WERI-Rb-1 (cell line): ENCODE measurements at regions not wholly inside any gene's neighbourhood (a gene's known extent, or its start where the extent isn't known, plus 50 kb on each side); places are given as distances from the start of the nearest gene placed in this dataset.

Experiments
- DNase-seq: peaks from one replicate; pipeline ENCODE4 v3.0.0-alpha.2; 2020
- H3K27ac ChIP-seq: fragments of 250-450 bp; sonication (Bioruptor Pico); 2 replicates; pipeline ENCODE4 v1.5.1; 2020; ENCODE audit warnings: mild to moderate bottlenecking, moderate library complexity
- H3K27me3 ChIP-seq: fragments of 250-450 bp; sonication (Bioruptor Pico); 2 replicates; pipeline ENCODE4 v1.5.1; 2021; ENCODE audit warnings: mild to moderate bottlenecking, low read depth, moderate library complexity; ENCODE audit not compliant: insufficient read depth, severe bottlenecking
- H3K36me3 ChIP-seq: fragments of 250-450 bp; sonication (Bioruptor Pico); 2 replicates; pipeline ENCODE4 v1.5.1; 2020; ENCODE audit warnings: mild to moderate bottlenecking, moderate library complexity
- H3K4me3 ChIP-seq: 2 replicates; pipeline ENCODE4 v1.5.1; 2011; ENCODE audit warnings: low read depth, mild to moderate bottlenecking, control low read depth, low read length
- H3K9me3 ChIP-seq: fragments of 250-450 bp; sonication (Bioruptor Pico); 2 replicates; pipeline ENCODE4 v1.5.1; 2021; ENCODE audit warnings: mild to moderate bottlenecking, moderate library complexity; ENCODE audit not compliant: severe bottlenecking
- CTCF ChIP-seq: IDR thresholded peaks from 2 replicates; pipeline ENCODE4 v1.5.1; 2011; ENCODE audit warnings: low read depth, mild to moderate bottlenecking, control low read depth, inconsistent platforms, low read length

GRCh38 chr2:236773206-236773605 is 203.6 kb downstream of the ACKR3 start:
- no peaks in the 10 kb centered on the region for H3K9me3 ChIP-seq

GRCh38 chr2:236774171-236774570 is 204.5 kb downstream of the ACKR3 start:
- Histone ChIP-seq H3K4me3 (no peak overlapping the region), H3K36me3 (no peaks in the 10 kb centered on the region), H3K27ac (no peak overlapping the region), H3K9me3 (no peaks in the 10 kb centered on the region), H3K27me3 (no peaks in the 10 kb centered on the region)
- TF ChIP-seq CTCF: no peak
- DNase-seq: no peak

More at GRCh38 chr2:236773206-236773605, 203.6 kb downstream of the ACKR3 start:
- no peak overlapping the region for H3K27ac ChIP-seq
- no peaks in the 10 kb centered on the region for H3K27me3 ChIP-seq
- H3K36me3 ChIP-seq: no peaks in the 10 kb centered on the region
- no peak for DNase-seq
- TF ChIP-seq CTCF: no peak
- no peak overlapping the region for H3K4me3 ChIP-seq

GRCh38 chr2:236775511-236775910 is 205.9 kb downstream of the ACKR3 start:
- H3K27ac ChIP-seq: no peak overlapping the region
- H3K4me3 ChIP-seq: no peak overlapping the region
- no peaks in the 10 kb centered on the region for H3K36me3 ChIP-seq
- TF ChIP-seq CTCF: no peak
- H3K9me3 ChIP-seq: no peaks in the 10 kb centered on the region
- DNase-seq: no peak
- no peaks in the 10 kb centered on the region for H3K27me3 ChIP-seq

GRCh38 chr2:236776206-236776605 is 206.6 kb downstream of the ACKR3 start:
- TF ChIP-seq CTCF: no peak
- Histone ChIP-seq H3K9me3 (no peaks in the 10 kb centered on the region), H3K36me3 (no peaks in the 10 kb centered on the region), H3K4me3 (no peak overlapping the region), H3K27ac (no peak overlapping the region), H3K27me3 (no peaks in the 10 kb centered on the region)
- no peak for DNase-seq

- Histone ChIP-seq H3K27ac (no peak overlapping the region), H3K36me3 (no peaks in the 10 kb centered on the region), H3K27me3 (no peaks in the 10 kb centered on the region), H3K4me3 (no peak overlapping the region), H3K9me3 (no peaks in the 10 kb centered on the region)
- no peak for TF ChIP-seq CTCF
- no peak for DNase-seq
Observed at GRCh38 chr2:236776695-236777251, 207.1 kb downstream of the ACKR3 start.

GRCh38 chr2:236777408-236777807 is 207.8 kb downstream of the ACKR3 start:
- no peak overlapping the region for H3K27ac ChIP-seq
- H3K4me3 ChIP-seq: no peak overlapping the region
- no peaks in the 10 kb centered on the region for H3K36me3 ChIP-seq
- DNase-seq: no peak
- no peaks in the 10 kb centered on the region for H3K9me3 ChIP-seq
- no peak for TF ChIP-seq CTCF
- H3K27me3 ChIP-seq: no peaks in the 10 kb centered on the region
